Cardiac septum (tissue), 1 donor: ENCODE measurements at regions not wholly inside any gene's neighbourhood (a gene's known extent, or its start where the extent isn't known, plus 50 kb on each side); places are given as distances from the start of the nearest gene placed in this dataset.

Experiments used
- DNase-seq: peaks from one replicate; pipeline ENCODE4 v3.0.0-alpha.2; 2020; ENCODE audit warnings: low spot score
- intact Hi-C: fragments of 100-400 bp; cut with DNase I; formaldehyde crosslinking; loops from one replicate; pipeline ENCODE4 v1.14.0; 2022
- donor health status: DM: no; HTN: no; CAD: no.

DNA sequence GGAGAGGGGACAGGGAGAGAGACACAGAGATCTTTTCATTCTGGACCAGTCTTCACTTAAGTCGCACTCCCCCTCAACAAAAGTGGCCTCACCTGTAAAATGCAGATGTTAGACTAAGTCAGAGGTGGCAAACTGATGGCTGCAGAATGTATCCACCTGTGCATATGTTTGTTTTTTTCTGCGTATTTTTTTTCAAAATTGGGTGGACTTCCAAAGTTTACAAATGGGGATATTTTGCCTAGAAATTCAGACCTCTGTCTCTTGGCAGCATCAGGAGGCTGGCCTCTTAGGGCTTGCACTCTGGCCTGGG lies 525.0 kb downstream of the MATN1 start:
- no peak for DNase-seq
- intact Hi-C loops: no loop called here

DNA sequence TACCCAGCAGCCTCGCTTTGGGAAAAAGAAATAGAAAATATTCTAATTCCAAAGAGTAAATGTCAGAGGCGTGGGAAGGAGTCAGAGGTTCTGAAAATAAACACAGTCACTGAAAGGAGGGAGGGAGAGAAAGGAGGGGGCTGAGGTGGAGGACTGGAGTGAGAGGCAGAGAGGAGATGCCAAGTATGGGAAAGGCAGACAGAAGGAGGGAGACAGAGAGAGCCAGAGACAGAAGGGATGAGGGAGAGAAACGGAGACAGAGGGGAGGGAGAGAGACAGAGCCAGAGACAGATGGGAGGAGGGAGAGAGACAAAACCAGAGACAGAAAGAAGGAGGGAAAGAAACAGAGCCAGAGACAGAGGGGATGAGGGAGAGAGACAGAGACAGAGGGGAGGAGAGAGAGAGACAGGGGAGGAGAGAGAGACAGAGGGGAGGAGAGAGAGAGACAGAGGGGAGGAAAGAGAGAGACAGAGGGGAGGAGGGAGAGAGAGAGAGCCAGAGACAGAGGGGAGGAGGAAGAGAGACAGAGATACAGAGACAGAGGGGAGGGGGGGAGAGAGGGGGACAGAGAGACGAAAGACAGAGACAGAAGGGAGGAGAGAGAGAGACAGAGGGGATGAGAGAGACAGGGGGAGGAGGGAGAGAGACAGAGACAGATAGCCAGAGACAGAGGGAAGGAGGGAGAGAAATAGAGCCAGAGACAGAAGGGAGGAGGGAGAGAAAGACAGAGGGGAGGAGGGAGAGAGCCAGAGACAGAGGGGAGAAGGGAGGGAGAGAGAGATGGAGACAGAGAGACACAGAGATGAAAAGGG lies 525.5 kb downstream of the MATN1 start:
- intact Hi-C loops: no loop called here
- no peak for DNase-seq

DNA sequence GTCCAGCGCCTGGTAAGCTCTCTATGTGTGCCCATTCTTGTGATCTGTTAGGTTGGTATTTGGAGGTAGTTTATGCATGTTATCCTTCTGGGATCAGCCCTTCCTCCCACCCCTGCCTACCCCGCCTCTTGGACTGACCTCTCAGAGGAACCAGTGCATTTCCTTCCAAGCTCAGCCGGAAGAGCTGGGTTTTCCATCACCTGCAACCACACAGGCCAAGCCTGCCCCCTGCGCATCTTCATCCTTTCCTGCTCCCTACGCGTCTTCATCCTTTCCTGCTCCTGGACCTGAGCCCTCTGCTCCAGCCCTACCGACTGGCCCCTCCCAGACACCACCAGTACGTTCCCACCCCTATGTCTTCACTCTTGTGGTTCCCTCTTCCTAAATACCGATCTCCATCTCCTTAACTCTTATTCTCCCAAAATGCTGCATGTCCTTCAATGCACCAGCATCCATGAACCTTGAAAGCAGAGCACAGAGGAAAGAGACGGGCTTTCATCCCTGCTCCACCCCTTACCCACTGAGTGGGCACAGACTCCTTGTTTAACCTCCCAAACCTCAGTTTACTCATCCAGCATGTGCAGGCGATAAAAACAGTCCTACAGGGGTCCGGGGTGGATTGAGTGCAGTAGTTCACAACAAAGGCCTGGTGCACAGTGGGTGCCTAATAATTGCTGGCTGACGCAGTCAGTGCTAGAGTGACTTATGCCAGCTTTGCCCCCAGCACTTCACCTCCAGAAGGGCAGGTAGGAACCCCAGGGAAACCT lies 526.3 kb downstream of the MATN1 start:
- intact Hi-C loops: no loop called here
- no peak for DNase-seq

DNA sequence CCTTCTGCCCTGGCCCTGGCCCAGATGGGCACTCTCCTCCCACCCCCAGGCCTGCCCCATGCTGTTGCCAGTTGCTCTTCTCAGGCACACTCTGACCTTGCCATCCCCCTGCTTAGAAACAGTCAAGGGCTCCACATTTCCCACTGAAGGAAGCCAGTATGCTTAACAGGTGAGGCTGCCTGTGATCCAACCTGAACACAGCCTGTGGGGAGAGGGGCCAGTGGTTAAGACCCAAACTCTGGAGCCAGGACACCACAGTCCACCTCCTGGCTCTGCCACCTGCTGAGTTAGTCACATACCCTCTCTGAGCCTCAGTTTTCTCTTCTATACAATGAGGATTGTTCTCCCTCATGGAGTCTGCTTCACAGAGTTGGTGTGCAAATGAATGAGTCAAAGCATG lies 526.9 kb downstream of the MATN1 start:
- intact Hi-C loops: no loop called here
- no peak for DNase-seq

DNA sequence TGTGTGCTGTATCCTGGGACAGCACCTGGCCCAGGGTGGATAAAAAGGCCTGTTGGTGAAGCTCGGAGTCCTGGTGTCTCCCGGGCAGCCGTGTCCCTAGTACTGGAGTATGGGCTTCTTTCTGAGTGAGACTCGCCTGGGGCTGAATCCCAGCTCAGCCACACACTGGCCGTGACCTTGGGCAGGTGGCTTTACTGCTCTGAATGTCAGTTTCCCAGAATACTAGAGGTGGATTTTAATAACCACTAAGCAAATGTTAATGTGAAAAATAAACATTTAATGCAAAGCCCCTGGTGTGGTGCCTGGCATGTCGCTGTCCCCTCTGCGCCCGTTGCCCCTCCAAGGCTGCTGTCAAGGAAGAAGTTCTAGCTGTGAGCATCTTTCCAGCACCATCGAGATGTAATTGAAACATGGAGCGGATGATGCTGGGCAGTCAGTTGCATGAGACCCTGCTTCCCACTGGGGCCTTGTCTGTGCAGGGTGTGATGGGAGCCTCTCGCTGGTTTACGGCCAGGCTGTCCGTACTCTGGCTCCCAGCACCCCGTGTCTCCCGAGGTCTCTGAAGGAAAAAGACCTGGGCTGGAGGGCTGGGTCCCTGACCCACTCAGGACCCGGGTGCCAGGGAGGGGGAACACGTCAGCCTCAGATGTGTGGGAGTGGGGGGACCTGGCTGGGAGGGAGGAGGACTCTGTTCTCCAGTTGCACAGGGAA lies 527.8 kb downstream of the MATN1 start:
- no peak for DNase-seq
- intact Hi-C loops: no loop called here

DNA sequence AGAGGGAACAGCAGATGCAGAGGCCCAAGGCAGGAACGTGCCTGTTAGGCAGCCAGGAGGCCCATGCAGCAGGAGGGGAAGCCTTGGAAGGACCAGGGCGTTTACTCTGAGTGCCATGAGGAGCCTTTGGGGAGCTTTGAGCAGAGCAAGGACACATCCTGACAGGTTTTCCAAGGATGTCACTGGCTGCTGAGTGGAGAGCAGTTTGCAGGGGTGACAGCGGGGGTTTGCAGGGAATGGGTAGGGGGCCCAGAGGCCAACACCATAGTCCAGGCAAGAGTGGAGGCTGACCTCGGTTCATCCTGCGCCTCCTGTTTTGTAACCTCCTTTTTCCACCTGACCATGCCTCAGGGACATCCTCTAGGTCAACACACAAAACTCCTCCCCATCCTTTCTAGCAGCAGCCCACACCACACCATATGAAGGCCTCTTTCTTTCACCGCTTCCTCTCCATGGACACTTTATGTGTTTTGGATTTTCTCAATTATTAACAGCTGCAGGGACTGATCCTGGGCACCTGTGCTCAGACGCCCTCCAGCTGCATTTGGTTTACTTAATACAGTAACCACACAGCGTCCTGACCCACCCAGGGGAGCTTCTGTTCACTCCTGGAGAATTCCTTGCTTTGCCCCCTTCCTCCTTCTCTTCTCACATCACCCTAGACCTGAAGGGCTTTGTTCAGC lies 528.5 kb downstream of the MATN1 start:
- DNase-seq: no peak
- intact Hi-C loops: no loop called here

DNA sequence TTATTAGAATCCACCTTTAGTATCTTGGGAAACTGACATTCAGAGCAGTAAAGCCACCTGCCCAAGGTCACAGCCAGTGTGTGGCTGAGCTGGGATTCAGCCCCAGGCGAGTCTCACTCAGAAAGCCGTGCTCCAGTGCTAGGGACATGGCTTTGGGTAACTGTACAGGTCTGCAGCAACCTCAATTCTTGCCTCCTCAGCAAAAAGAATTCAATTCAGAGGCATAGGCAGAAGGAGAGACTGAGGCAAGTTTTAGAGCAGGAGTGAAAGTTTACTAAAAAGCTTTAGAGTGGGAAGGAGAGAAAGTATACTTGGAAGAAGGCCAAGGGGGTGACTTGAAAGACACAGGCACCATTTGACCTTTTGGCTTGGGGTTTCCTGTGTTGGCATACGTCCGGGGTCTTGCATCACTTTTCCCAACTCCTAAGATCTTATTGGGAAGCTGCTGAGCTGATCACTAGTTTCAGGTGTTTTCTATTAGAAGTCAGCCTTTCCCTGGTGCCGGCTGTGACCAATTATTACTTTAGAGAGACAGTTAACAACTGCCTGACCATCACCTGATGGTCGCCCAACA lies 529.3 kb downstream of the MATN1 start:
- no peak for DNase-seq
- intact Hi-C loops: no loop called here

DNA sequence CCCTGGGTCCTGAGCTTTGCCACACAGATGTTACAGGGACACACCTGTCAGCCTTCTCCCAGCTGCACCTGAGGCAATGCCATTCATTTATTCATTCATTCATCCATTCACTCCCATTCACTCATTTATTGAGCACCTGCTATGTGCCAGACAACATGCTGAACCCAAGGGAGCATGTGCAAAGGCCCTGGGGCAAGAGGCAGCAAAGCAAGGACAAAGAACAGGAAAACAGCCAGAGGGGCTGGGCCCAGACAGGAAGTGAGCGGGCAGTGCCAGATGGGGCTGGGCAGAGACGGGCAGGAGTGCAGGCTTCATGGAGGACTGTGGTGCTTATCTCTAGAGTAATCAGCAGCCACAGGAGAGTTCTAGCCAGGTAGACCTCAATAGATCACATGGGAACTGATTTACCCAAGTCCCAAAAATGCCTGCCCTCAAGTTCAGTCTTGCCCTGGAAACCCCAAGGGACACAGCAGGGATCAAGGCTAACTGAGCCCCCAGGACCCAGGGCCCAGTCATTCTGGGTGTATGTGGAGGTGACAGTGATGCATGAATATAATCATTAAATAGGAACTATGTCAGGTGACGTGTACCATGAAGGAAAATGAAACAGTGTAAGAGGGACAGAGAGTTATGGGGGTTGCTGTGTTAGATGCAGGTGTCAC lies 530.3 kb downstream of the MATN1 start:
- intact Hi-C loops: no loop called here

GRCh38 chr1:30191154-30191702 lies 532.2 kb downstream of the MATN1 start:
- intact Hi-C loops: no loop called here

More for the DNA sequence above, 530.3 kb downstream of the MATN1 start:
- DNase-seq: no peak

GRCh38 chr1:30190511-30191153 lies 532.8 kb downstream of the MATN1 start:
- no peak for DNase-seq
- intact Hi-C loops: no loop called here

More at GRCh38 chr1:30191154-30191702, 532.2 kb downstream of the MATN1 start:
- DNase-seq: no peak

GRCh38 chr1:30189818-30190500 lies 533.4 kb downstream of the MATN1 start:
- intact Hi-C loops: no loop called here
- no peak for DNase-seq

GRCh38 chr1:30188999-30189398 lies 534.4 kb downstream of the MATN1 start:
- intact Hi-C loops: no loop called here
- no peak for DNase-seq

DNA sequence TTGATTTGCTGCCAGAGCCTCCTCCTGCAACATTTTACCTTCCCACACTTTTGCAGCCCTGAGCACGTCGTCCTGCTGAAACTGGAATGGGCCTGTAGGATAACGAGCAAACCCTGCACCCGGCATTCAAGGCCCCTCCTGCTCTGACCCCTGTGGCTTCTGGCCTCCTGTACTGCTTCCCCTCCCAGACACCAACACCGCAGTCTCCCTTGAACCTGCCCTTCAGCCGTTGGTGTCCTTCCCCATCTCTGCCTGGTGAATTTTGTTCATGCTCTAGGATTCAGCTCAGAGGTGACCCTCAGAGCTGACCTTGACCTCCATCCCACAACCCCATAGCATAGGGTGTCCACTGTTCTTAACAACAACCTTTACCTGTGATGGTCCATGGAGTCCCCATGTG lies 535.1 kb downstream of the MATN1 start:
- DNase-seq: no peak
- intact Hi-C loops: no loop called here

- intact Hi-C loops: no loop called here
- DNase-seq: no peak
Observed at GRCh38 chr1:30187413-30188023, 535.9 kb downstream of the MATN1 start.

DNA sequence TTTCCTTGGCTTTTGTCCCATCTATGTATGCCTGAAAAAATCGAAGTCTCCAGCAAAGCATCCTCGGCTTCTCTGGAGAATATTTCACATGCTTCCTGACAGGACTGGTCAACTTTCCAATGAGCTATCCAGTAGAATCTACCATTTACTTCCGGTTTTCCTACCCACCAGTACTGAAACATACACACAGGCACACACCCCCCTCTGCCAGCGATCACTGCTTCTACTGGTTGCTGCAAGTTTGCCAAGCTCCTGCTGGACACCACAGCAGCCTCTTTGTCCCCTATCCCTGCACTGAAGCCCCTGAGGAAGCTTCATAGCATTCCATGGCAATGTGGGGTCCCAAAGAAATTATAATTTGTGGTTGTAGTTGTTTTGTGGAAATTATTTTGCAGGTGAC lies 536.8 kb downstream of the MATN1 start:
- no peak for DNase-seq
- intact Hi-C loops: no loop called here

DNA sequence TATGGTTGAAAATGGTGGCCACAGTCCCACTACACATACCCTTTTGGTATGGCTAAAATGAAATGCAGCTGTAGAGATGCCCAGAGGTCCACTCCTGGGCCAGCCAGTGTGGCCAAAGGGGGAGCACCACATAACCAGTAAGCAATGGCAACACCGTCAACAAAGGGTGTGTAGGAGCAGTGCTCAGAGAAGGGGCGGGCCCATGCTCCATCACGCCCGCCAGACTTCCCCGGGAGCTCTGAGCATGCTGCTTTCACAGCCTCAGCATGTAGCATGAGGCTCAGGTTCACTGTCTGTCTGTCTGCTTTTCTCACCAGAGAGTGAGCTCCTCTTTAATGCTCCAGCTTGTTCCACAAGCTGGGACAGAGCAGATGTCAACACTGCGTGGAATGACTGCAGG lies 537.6 kb downstream of the MATN1 start:
- intact Hi-C loops: no loop called here
- DNase-seq: no peak

- no peak for DNase-seq
- intact Hi-C loops: no loop called here
Observed at GRCh38 chr1:30185313-30185712, 538.1 kb downstream of the MATN1 start.
